Sciatic nerve (tissue), 2 donors: ENCODE measurements at regions not wholly inside any gene's neighbourhood (a gene's known extent, or its start where the extent isn't known, plus 50 kb on each side); places are given as distances from the start of the nearest gene placed in this dataset.
"Not testable (repeated sequence)": the region's sequence is repeated elsewhere in the genome, so short reads cannot be mapped to it uniquely, and the experiment has no call there.

Source experiments
- ATAC-seq: fragments of 200-7000 bp; cut with Tn5 transposase; one replicate; pipeline ENCODE4 v1.9.1; 2020; ENCODE audit warnings: mild to moderate bottlenecking, moderate library complexity
- DNase-seq: peaks from one replicate; pipeline ENCODE4 v3.0.0-alpha.2; 2020; ENCODE audit warnings: low spot score
- intact Hi-C: fragments of 100-400 bp; cut with DNase I; formaldehyde crosslinking; loops from one replicate; pipeline ENCODE4 v1.14.2; 2022
- donor health status: DM: no; HTN: no; CAD: no.
- donor health status: DM: no; HTN: no; CAD: no.

DNA sequence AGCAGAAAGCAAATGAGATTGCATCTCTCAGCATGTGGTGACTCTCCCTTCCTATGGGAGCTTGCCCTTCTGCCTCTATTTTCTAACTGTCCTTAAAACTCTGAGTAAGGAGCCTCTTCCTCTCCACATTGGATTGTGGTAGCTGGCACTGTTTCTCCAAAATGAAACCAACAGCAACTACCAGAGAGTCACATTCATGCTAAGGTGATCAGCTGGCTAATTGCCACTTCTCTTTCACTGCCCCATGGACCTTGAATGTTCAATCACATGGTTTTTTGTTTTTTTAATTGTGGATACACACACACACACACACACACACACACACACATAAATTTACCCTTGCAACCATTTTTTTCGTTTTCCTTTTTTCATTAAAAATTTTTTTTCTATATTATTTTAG is 154.7 kb upstream of the TSC22D1 start:
- no peak for DNase-seq
- intact Hi-C loops: no loop called here
- no peak for ATAC-seq

DNA sequence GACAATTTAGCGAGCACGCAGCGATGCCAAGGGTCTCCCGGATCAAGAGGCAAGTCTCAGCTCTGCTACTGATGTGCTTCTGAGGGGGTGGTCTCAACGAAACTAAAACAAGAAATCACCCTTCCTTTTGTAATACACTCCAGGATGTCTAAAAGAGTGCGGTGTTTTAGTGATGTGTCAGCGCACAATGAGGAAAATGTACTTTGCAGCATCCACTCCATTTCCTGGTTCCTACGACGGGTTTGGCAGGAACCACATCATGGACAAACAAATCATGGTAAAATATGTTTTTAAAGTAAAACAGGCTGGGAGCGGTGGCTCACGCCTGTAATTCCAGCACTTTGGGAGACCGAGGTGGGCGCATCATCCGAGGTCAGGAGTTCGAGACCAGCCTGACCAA is 154.0 kb upstream of the TSC22D1 start:
- ATAC-seq (no peak), DNase-seq (no peak)
- intact Hi-C loops: no loop called here

DNA sequence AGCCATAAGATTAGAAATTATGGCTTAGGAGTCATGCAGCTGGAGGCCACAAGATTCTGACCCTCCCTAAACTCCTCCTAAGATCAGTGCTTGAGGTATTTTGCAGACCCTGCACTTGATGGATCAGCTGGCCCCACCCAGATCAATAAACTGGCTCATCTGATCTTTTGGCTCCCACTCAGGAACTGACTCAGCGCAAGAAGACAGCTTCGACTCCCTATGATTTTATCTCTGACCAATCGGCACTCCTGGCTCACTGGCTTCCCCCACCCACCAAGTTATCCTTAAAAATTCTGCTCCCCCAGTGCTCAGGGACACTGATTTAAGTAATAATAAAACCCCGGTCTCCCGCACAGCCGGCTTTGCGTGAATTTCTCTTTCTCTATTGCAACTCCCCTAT is 151.5 kb upstream of the TSC22D1 start:
- DNase-seq, intact Hi-C loops, ATAC-seq: not testable (repeated sequence)

DNA sequence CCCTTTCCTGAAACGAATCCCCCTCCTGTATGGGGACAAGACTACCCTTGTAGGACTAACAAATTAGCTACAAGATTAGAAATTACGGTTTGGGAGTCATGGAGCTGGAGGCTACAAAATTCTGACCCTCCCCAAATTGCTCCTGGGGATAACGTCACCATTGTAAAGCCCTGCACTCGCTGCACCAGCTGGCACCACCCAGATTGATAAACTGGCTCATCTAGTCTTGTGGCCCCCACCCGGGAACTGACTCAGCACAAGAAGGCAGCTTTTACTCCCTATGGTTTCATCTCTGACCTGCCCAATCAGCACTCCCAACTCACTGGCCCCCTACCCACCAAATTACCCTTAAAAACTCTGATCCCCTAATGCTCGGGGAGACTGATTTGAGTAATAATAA is 150.6 kb upstream of the TSC22D1 start:
- DNase-seq: no peak
- ATAC-seq: no peak
- intact Hi-C loops: no loop called here

DNA sequence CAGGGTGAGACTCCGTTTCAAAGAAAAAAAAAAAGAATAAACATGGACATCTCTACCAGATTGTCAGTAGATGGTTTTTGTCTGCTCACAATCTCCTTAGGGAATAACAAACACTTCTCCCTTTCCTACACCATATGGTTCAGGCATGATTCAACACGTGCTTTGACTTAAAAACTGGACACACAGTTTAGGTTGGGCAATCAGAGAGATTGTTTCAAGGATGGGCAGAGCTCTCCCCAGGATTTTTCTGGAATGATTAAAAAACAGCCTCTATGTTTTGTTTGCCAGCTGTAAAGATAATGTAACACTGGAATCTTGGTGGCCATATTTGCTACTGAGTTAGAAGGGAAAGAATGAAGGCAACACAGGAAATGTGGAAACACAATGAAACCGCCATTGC is 150.1 kb upstream of the TSC22D1 start:
- no peak for DNase-seq
- intact Hi-C loops: no loop called here
- no peak for ATAC-seq

DNA sequence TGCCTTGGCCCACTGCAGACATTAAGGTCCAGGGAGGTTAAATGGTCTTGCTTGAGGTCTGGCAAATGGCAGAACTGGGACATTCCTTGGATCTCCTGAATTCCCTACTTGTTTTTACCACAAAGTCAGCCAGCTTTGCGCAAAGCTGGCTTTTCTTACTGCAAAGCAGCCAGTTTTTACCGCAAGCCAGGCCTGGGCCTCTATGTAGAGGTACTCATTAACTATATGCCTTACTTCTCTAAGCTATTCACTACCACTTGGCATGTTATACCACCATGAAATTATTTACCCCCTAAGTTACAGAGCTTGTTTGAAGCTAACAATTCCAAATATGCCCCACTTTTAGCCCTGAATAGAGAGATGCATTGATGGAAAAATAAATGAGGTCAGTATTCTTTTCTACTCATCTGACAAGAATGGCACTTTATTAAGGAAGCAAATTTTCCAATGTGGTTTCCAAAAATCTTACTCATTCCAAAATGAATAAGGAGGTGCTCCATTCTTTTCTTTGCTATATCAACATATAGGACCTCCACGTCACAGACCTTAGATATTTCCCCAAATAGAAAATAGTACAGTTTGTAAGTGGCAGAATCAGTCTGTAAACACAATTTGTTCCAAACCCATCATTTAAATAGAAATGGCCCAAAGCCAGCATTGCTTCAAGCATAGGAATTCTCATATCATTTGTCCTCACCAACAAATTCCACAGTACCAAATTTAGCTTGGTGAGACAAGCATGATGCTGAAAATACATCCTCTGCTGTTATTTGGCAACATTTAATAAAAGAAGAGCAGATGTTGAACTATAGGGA is 143.9 kb upstream of the TSC22D1 start:
- DNase-seq: no peak
- peak; percentile 62 for ATAC-seq
- intact Hi-C loops: no loop called here

DNA sequence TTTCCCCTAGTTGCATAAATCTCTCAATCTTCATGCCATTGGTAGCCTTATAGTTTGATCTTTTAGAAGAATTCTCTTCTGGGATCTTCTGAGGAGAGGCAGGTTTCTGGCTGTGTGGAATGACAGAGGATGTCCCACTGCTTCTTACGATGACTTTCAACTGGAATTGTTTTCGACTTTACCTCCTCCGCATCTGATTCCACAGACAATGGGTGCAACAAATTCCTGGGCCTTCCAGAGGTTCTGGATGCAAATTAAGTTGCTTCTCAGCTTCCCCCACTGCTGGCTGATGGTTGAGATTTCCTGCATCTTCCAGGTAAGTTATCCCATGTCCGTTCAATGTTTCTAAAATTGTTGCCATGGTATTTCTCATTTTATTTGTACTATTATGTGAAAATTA is 142.3 kb upstream of the TSC22D1 start:
- ATAC-seq (no peak), DNase-seq (no peak)
- intact Hi-C loops: no loop called here

DNA sequence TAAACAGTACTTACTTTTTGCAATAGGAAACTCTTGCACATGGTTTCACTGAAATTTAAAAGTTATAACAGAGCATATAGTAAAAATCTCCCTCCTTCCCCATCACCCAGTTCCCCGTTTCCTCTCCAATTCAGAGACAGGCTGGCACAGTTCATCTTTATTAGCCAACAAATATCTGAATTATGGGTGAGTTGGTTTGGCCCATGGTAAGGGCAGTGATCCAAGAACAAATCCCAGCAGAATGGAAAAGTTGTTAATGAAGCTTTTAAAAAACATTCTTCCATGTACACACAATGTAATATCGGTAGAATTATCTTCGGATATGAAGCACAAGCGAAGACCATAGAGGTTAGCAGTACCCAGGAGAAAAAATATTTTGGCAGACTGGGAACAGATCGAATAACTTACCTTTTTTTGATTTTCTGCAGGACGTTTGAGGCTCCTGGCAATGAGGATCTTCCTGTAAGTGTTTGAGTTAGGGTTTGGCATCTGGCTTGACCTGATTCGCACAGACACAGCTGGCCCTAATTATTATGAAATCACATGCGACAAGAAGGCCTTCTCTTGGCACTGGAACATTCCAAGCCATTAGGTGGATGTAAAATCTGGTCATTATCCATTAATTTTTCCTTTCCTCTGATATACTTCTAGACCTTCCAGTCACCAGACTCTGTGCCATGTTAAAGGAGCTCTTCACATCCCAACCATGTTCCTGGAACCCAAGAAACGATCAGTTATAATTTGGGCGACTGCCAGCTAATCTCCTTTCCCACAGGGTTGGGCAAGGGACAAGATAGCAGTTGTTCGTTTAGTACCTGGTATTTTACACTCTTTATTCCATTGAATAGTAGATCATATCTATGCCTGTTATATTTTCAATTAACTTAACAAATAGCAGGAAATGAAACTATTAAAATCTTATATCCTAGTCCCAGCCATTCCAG is 139.4 kb upstream of the TSC22D1 start:
- ATAC-seq (peak; percentile 78), DNase-seq (no peak)
- intact Hi-C loops: no loop called here

DNA sequence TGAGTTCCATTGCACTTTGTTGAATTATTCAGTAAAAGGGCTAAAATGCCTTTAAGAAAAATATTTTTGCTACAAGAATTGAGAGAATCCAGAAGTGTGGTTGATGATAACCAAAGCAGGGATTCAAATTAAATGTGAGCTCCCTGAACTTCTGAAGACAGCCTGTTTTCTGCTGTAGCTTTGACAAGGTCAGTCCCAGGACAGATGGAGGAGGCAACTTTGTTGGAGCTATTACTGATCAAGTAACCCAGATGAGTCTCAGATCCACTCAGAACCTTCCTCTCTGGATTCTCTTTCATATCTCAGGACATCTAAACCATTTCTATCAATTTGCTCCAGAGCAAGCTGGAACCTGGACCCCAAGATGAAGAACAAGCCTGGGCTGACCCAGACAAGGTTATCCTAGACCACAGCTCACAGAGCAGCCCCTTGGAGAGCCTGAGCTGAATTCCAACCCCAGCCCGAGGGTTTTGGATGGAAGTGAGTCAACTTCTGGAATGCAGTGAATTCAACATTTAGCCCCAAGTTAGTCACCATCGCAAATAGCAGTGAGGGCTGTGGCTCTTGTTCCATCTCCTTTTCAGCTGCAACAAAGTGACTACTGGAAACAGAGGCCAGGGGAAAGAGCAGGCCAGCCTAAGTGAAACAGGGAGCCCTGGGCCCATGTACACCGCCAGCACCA is 137.8 kb upstream of the TSC22D1 start:
- intact Hi-C loops: no loop called here
- ATAC-seq (peak; percentile 47), DNase-seq (no peak)

DNA sequence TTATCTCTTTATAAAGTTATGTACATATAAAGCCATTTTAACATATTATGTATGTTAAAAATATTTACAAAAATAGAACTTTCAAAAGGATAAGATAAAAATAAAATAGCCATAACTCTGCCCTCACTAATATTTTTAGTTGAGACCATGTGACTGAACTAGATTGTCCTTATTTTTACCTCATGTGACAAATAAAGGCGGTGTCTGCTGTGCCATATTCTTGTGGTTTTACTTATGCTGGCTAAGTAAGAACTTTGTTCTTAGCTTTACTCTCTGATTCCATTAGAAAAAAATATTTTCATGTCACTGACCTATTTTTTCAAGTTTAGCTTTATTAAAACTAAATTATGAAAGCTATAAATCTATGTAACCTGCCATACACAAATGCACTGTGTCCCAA is 135.6 kb upstream of the TSC22D1 start:
- ATAC-seq (no peak), DNase-seq (no peak)
- intact Hi-C loops: no loop called here

DNA sequence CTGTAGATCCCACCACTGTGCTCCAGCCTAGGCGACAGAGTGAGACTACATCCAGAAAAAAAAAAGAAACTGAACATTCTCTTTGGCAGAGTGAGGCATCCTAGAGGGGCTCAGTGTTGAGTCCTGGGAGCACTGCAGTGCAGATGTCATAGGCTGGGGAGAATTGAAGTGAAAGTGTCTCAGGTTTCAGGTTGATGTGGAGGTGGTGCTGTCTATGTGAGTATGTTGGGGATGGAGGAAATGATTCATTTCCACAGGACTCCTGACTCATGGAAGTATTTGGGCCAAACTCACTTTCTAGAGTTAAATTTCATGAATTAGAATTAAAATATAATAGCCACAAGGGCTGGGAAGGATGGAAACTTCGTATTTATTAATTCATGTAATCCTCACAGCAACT is 134.4 kb upstream of the TSC22D1 start:
- ATAC-seq: no peak
- DNase-seq: no peak

DNA sequence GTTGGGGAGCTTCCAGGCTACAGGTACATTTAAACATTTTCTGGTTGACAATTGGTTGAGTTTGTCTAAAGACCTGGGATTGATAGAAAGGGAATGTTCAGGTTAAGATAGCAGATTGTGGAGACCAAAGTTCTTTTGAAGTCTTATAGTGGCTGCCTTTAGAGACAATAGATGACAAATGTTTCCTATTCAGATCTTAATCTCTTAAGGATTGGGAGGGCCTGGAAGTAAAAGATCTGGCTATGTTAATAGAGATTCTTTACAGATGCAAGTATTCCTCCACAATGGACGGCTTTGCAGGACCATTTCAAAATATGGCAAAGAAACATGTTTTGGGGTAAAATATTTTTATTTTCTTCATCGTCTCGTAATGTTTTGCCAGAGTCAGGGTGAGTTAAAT is 128.7 kb upstream of the TSC22D1 start:
- ATAC-seq, intact Hi-C loops: not testable (repeated sequence)

More for the DNA sequence above, 134.4 kb upstream of the TSC22D1 start:
- intact Hi-C loops: no loop called here

DNA sequence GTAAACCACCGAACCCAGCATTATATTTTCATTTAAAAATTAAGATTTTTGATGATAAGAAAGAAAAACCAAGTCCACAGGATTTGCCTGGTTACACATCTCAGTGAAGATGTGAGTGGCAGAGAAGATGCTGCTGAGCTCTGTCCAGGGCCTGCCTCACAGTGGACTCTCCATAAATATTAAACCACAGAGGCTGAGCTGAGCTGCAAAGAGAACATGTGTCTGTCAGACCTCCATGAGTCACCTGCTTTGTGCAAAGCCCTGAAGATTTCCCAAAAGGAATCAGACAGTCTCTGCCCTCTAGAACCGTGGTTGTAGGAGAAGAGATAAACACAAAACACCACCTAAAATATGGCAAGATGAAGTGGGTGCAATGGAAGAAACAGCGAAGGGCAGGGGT is 127.2 kb upstream of the TSC22D1 start:
- intact Hi-C loops: no loop called here
- DNase-seq: no peak
- ATAC-seq: no peak

More for the DNA sequence above, 128.7 kb upstream of the TSC22D1 start:
- not testable (repeated sequence) for DNase-seq

DNA sequence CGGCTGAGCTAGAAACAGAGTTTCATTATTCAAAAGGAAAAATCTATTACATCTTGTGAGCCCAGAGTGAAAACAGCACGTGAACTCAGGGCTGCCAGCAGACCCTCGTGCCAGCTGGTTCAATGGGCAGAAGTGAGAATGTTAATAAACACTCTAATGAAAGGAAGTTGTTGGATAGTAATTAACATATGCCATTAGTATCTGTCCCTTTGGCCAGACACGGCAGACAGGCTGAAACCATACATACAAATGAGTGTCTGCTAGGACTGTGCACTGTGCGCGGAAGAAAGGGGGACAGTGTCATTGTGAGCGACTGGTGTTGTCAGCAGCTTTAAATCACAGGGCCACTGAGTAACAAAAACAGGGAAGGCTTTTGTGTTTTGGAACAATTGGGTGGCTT is 121.9 kb upstream of the TSC22D1 start:
- DNase-seq (no peak), ATAC-seq (peak; percentile 44)
- intact Hi-C loops: no loop called here

DNA sequence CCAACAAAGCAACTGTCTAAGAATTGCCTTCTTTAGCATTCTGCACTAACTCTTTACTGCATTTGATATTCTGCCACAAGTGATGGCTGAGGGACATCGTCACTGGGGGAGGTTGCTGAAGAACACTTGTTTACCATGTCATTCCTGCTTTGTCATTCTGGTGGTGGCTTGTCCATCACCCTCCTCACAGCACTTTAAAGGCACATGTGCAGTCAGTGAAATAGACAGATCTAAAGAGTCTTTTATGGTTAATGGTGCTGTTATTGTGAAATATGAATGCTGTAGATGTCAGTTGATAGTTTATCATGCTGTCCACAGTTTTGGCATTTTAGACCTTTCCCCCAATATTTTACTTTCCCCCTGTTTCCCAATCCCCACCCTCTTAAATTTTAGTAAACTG is 120.9 kb upstream of the TSC22D1 start:
- DNase-seq (no peak), ATAC-seq (no peak)
- intact Hi-C loops: no loop called here

DNA sequence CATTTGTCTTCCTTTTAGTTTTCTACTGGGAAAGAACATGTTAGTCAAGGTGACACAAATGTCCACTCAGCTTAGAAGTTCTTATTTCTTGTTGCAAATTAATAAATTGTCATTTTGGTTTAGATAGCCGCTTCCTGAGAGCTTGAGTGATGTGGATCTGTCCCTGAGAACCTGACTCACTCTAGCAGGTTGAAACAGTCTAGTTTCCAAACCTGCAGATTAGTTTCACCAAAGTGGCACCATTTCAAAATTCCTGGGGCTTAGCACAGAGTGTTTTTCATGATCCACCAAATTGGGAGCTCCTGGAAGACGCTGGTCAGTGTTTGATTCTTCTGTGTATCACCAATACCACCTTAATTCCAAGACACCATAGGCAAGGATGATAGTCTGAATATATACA is 119.4 kb upstream of the TSC22D1 start:
- intact Hi-C loops: no loop called here
- DNase-seq: no peak
- ATAC-seq: no peak

DNA sequence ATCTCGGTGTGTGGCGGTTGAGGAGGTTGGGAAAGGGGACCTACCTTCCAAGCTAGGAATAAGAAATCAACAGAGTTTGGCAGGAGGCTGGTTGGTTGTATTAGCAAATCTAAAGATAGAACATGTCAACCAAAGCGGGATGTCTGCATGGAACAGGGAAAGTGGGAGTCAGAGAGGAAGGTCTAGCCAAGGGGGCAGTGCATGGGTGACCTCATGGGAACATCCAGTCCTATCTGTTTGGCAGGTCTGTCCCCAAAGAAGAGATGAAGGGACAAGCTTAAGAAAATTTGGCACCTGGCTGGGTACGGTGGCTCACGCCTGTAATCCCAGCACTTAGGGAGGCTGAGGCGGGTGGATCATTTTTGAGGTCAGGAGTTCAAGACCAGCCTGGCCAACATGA is 118.7 kb upstream of the TSC22D1 start:
- no peak for DNase-seq
- intact Hi-C loops: no loop called here
- no peak for ATAC-seq

DNA sequence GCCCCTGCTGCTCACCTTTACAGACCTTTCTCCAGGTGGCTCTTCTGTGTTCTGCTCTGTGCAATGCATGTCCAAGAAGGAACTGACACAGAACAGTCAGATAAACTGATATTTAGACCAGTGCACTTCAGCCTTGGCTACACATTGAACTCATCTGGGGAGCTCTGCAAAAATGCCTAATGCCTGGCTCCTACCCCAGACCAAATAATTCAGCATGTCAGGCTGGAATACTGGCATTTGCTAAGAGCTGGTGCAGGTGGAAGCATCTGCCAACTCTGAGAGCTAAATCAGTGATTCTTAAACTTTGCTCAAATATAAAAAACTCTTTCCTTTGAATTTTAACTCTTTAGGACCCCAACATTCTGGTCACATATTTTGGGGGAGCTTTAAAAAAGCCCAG is 118.2 kb upstream of the TSC22D1 start:
- no peak for DNase-seq
- ATAC-seq: no peak
- intact Hi-C loops: no loop called here

DNA sequence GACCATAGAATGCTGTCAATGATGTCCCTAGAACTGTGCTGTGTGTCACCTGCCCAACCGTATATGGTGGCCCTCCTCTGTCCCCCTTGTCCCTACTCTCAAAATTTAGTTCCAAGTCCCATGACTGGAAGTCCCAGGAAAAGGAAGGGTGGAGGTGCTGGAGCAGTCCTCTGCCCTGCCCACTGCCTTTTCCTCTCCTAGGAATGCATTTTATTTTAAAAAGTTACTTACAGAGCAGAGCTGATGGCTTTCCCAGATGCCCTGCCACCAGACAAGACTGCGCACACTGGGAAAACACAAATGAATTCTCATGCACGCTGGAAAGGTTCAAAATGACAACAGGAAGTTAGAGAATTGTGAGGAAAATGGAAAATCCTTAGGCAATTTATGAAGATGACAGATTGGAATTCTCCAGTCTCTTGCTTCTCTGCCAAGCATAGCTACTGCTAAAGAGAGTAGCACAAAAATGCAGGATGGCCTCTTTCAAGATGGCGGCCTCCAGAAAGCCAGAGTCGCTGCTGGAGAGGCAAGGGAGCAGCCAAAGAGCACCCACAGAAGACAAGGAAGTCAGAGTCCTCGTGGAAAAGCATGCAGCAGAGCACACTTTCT is 117.1 kb upstream of the TSC22D1 start:
- DNase-seq: no peak
- ATAC-seq: no peak
- intact Hi-C loops: no loop called here
